ENCODE measurements at regions not wholly inside any gene's neighbourhood (a gene's known extent, or its start where the extent isn't known, plus 50 kb on each side); places are given as distances from the start of the nearest gene placed in this dataset.
"Not testable (repeated sequence)": the region's sequence is repeated elsewhere in the genome, so short reads cannot be mapped to it uniquely, and the experiment has no call there.

DNA sequence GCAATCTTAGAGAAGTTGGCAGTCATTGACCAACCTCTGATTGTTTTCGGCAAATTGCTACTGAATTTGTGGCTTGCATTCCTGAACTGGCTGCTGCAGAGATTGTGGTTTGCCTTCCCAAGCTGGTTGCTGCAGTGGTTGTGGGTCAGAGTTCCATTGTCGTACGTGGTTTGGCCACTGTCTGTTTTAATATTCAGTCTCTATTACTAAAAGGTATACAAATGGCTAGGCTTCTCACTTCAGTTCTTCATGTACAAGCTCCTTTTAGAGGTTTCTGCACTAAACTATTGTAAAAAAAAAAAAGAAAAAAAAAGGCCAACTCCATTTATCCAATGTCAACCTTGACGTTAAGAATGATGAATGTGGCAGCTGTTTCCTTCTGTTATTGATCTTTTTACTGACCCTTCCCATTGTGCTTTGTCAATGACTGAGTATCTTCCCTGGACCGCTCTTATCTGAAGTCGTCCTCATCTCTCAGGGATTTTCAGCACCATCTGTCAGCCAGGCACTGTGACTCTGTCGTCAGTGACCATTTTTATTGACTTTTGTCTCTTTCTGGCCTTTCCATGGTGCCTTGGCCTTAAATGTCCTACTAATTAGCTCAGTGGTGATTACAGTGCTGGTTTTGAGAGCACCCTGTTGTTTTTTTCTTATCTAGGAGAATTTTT lies 140.6 kb upstream of the ZNF658 start:
- TF ChIP-seq, protein P1, sequence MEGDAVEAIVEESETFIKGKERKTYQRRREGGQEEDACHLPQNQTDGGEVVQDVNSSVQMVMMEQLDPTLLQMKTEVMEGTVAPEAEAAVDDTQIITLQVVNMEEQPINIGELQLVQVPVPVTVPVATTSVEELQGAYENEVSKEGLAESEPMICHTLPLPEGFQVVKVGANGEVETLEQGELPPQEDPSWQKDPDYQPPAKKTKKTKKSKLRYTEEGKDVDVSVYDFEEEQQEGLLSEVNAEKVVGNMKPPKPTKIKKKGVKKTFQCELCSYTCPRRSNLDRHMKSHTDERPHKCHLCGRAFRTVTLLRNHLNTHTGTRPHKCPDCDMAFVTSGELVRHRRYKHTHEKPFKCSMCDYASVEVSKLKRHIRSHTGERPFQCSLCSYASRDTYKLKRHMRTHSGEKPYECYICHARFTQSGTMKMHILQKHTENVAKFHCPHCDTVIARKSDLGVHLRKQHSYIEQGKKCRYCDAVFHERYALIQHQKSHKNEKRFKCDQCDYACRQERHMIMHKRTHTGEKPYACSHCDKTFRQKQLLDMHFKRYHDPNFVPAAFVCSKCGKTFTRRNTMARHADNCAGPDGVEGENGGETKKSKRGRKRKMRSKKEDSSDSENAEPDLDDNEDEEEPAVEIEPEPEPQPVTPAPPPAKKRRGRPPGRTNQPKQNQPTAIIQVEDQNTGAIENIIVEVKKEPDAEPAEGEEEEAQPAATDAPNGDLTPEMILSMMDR (IDR thresholded peaks at IDR 0.05 in 4 of 5, conservative IDR thresholded peaks at IDR 0.05 in 1 of 5), result not testable (repeated sequence)
- not testable (repeated sequence) for TF ChIP-seq POLR2A (IDR thresholded peaks at IDR 0.05)
